Stimulated activated CD4-positive, alpha-beta T cell treated with anti-CD3 and anti-CD28 coated beads, Interleukin-4, amount 100 ng/mL, for 1 hour (primary cell): ENCODE measurements at regions not wholly inside any gene's neighbourhood (a gene's known extent, or its start where the extent isn't known, plus 50 kb on each side); places are given as distances from the start of the nearest gene placed in this dataset.

ENCODE experiments used
- DNase-seq: peaks from one replicate; pipeline ENCODE4 v3.0.0-alpha.2; 2020

GRCh38 chr6:2454180-2454579 lies 208.8 kb upstream of the GMDS start:
- DNase-seq: no peak

DNA sequence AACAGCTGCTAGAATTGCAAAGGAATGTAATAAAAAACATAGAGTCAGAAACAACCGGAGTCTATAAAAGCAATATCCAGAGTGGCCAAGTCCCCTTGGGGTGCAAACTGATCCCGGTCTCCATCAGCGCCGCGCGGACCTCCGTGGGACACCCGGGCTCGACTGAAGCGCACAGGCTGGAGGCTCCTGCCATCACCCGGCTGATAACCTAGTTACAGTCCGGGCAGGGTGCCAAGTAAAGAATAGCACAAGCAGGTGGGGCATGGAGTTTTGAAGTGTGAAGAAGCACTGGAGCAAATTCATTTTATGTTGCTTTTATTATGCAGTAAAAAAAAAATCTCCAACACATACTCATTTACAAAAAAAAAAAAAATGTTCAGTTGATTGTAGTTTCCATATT lies 205.1 kb upstream of the GMDS start:
- no peak for DNase-seq

- no peak for DNase-seq
These were observed 204.2 kb upstream of the GMDS start for GRCh38 chr6:2449572-2449940.

DNA sequence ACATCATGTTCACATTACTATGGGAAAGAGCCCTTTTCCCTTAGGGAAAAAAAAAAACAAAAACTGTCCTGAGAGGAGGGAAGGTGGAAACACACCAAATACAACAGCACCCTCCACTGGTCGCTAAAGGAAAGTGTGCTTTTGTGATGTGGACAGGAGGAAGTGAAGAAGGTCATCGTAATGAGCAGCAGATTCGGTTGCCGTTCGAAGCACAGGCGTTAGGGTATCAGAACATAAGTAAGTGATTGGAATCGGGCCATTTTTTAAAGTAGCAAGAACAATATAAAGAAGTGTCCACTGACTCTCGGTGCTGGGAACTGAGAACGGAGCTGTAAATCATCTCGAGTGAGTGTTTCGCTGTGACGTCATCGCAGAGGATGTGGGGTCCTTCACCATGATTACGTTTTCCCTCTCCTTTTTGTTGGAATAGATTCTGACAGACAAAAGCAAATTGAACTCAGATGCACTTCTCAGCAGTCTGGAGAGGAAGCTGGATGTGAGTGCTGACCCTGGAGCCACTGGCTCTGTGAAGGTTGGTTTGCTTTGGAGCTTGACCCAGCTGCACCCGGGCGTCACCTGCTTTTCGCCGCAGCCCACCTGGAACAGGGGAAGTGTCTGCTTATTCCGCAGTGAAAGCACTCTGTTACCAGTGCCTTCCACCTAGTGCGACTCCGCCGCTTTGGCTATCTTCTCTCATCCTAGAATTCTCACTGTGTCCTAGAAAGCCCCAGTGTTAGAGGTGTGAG lies 203.6 kb upstream of the GMDS start:
- DNase-seq: no peak

DNA sequence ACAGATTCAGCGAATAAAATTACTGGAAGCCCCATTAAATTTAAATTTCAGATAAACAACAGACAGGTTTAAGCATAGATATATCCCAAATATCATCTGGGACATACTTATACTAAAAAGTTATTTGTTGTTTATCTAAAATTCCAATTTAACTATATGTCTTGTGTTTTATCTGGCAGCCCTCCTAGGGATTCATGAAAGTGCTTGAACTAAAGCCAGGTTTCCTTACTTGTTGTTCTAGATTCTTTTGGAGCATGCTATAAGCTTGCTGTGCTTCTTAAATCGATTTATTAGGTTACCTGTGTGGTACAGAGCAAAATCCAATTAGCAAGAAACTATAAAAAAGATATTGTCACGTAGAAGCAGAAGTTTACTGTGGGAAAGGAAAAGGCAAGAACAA lies 202.5 kb upstream of the GMDS start:
- no peak for DNase-seq

GRCh38 chr6:2447318-2447920 lies 202.0 kb upstream of the GMDS start:
- no peak for DNase-seq

DNA sequence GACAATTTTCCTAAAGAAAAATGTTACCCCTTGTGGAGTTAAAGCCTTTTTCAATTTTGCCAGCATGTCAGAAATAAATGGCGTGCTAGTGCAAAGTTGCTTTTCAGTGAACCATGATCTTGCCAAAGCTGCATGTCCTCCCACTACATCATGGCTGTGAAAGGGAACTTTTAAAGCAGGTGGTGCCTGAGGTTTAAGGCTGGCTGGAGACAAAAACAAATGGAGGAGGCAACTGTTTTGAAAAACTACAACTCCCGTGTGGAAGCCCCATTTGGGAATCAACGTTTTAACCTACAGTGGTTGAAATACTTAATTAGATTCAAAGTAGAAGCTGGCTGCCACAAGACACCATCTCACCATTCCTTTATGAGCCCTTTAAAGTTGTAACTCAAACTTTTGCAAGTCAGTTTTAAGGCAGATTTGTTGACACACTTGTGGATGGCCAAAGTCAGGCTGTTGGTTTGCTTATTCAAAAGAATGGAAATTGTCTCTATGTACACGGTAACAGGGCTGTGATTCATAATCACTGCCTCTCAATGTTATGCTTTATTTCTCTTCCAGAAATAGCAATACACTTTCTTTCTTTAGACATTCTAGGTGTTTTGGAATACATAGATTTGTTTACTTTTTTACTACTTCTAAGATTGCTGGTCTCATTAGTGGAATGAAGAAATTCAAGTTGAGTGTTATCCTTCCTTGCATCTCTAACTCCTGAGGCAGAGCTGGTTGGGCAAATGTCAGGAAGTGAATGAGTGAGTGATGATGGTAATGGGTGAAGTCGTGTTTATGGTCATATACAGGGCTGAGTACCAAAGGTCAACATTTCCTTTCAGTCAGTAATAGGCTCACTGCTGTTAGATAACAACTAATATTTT lies 196.4 kb upstream of the GMDS start:
- no peak for DNase-seq

GRCh38 chr6:2440516-2440915 lies 195.1 kb upstream of the GMDS start:
- DNase-seq: no peak

DNA sequence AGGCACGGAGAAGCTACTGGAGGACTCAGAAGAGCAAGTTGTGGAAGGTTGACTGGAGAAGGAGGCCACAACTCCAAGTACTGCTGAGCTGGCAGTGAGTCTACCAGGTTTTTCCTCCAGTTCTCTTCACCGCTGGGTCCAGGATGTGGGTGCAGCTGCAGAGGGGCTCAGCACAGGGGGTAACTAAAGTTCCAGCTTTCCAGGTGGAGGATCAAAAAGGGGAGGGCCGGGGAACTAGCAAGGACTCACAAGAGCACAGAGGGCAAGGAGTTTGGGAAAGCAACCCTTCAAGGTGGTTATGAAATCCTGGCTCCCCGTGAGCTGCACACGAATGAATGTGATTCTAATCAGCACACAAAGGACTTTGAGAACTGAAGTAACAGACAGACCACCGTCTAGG lies 194.2 kb upstream of the GMDS start:
- no peak for DNase-seq

DNA sequence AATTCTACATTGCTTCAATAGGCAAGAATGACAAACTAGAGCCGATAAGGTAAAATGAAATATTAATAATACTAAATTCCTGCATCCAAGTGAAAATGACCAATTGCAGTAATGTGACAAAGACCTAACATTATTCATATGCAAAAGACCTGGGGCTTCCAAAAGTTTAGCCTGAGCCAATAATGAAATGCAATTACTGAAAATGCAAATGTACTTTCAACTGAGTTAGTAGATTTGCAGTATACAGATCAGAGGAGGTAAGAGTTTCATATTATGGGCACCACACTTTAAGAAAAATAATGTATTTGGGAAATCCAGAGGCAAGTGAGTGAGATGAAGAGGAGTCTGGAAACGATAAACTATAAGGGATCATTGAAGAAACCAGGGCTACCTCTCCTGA lies 193.7 kb upstream of the GMDS start:
- no peak for DNase-seq

- no peak for DNase-seq
These were observed 191.2 kb upstream of the GMDS start for GRCh38 chr6:2436410-2437154.

DNA sequence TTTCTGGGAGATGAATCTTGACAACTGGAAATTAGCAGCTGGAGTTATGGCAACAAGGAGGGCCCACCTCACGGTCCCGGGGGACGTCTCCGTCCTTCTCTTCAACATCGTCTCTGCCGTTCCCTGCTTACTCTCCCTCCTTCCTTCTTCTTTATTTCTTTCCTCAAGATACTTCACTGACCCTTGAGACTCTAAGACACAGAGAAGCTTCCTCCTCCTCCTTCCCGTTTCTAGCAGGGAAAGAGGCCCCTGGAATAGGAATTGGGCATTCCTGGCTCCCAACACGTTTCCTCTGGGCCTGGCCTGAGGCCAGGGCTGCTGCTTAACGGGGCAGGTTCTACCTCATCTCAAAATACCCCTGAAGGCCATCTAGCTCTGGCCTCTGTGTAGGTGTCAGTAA lies 189.9 kb upstream of the GMDS start:
- DNase-seq: no peak

GRCh38 chr6:2434912-2435311 lies 189.5 kb upstream of the GMDS start:
- DNase-seq: no peak

DNA sequence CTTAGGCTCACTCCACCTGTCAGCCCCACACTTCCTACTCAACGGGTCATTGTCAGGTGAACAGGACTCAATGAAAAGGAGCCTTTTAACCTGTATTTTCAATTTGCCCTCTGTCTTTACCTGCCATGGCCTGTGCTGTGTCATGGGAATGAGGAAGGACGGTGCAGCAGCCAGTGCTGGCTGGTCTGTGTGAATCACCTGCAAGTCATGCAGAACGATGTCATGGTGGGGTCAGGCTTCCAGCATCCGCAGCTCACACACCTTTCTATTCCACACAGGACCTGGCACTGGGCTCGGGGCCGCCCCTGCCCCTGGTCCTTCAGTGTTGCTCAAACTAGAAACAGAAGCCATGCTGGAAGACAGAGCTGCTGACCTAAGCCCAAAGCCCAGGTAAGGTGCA lies 188.7 kb upstream of the GMDS start:
- no peak for DNase-seq

DNA sequence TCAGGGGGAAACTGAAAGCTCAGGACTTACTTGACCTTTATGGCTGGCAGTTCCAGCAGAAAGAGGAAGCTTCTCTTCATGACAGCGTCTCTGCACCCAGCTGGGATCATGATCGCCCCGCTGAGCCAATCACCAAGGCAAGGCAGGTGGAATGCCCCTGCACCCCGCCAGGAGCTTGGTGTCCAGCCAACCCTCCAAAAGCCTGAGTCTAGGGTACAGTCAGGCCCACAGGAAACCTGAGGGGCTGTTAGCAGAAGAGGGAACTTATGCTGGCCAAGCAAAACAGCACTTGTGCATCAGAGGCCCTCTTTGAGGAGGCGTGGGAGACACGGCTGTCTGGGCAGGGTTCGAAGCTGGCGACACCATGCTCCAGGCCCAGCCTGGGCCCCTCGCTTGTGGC lies 188.3 kb upstream of the GMDS start:
- DNase-seq: no peak

DNA sequence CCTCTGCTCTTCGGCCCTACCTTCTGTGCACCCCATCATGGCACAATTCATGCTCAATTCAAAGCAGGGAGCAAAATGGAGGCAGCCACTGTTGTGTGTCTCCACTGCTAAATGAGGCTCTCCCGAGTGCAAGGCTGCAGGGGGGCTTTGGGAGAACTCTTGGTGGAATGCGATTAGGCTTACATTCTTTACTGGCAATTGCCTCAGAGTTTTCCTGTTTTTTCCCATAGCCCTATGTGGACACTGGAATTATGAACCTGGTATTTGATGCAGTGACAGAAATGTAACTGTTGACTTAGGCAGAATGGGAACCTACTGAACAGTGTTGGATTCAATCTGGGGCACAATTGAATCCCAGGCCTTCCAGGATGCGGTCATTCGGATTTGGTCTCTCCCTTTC lies 187.9 kb upstream of the GMDS start:
- DNase-seq: no peak

DNA sequence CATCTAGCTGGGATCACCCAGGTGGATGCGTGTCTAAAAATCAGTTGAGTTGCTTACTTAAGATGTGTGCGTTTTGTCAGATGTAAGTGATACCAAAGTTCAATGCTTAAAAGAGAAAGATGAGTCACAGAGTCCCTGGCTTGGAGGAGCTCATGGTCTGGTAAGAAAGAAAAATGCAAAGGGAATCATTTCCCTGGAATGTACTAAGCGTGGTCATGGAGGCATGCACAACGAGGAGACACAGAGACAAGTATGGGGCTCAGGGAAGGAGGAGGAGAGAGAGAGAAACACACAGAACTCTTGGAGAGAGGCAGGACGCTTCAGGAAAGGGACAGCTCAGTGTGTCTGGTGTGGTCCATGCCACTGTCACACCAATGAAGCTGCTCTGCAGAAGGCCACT lies 186.9 kb upstream of the GMDS start:
- DNase-seq: no peak

GRCh38 chr6:2430612-2431011 lies 185.2 kb upstream of the GMDS start:
- no peak for DNase-seq

DNA sequence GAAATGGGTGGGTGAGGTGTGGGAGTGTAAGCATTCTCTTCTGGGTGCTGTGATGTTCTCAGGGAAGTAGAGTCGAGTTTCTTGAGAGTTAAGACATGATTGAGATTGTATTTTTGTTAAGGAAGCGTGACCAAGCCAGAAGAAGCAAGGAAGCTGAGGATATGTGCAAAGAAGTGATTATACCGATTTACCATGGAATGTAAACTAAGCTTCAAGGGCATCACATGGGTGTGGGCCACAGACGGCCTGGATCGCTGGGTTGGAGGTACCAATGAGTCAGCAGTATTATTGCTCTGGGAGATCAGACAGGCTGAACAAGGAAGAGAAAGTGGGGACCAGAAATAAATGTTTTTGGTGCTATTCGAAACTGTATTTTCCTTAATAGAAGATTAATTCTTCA lies 184.1 kb upstream of the GMDS start:
- no peak for DNase-seq

- no peak for DNase-seq
These were observed 183.6 kb upstream of the GMDS start for GRCh38 chr6:2429032-2429431.

DNA sequence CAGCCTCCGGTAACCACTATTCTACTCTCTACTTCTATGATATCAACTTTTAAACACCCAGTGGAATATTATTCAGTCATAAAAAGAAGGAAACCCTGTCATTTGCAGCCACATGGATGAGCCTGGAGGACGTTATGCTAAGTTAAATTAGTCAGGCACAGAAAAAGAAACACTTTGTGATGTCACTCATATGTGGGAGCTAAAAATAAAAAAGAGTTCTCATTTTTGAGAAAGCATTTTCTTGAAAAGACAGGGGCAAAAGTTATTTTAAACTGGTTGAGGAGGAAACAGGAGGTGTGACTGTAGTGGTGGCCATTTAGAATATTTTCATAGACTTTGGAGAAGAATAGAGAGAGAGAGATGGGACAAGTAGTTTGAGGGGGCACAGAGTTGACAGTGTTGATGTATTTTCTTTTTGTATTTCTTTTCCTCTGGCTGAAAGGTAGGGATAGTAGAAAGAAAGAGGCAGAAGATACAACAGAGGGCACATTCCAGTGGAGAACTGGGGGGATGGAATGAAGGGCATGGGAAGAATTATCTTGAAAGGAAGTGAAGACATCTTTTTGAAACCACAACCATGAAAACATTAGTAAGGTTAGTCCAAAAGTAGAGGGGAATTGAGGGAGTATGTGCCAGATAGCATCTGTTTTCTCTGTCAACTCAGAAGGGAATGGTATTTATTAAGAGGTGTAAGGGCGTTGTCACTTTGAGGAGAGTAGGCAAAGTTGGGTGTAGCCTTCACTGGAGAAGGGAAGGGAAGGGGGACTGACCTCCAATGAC lies 181.3 kb upstream of the GMDS start:
- no peak for DNase-seq

GRCh38 chr6:2416128-2416712 lies 170.8 kb upstream of the GMDS start:
- no peak for DNase-seq
